GM18519 (cell line): ENCODE measurements at regions not wholly inside any gene's neighbourhood (a gene's known extent, or its start where the extent isn't known, plus 50 kb on each side); places are given as distances from the start of the nearest gene placed in this dataset.
"Not testable (repeated sequence)": the region's sequence is repeated elsewhere in the genome, so short reads cannot be mapped to it uniquely, and the experiment has no call there.

ENCODE experiments used
- ATAC-seq: cut with Tn5 transposase; IDR thresholded peaks from one replicate; pipeline ENCODE4 v1.9.1; 2021; ENCODE audit warnings: mild to moderate bottlenecking, moderate library complexity; ENCODE audit not compliant: unreplicated experiment, low FRiP score

GRCh38 chr2:81483254-81483653 lies 1178.7 kb upstream of the LRRTM1 start:
- ATAC-seq, result no peak

- ATAC-seq, result no peak
These were observed 1177.4 kb upstream of the LRRTM1 start for GRCh38 chr2:81481994-81482368.

- no peak for ATAC-seq
These were observed 1176.9 kb upstream of the LRRTM1 start for GRCh38 chr2:81481242-81481993.

- no peak for ATAC-seq
These were observed 1162.5 kb upstream of the LRRTM1 start for GRCh38 chr2:81467096-81467495.

- ATAC-seq, result no peak
These were observed 1157.9 kb upstream of the LRRTM1 start for GRCh38 chr2:81462420-81462819.

- no peak for ATAC-seq
These were observed 1140.6 kb upstream of the LRRTM1 start for GRCh38 chr2:81445176-81445575.

- no peak for ATAC-seq
These were observed 1133.0 kb upstream of the LRRTM1 start for GRCh38 chr2:81437456-81438000.

GRCh38 chr2:81436256-81436655 lies 1131.7 kb upstream of the LRRTM1 start:
- no peak for ATAC-seq

GRCh38 chr2:81412681-81413080 lies 1108.1 kb upstream of the LRRTM1 start:
- no peak for ATAC-seq

- ATAC-seq, result no peak
These were observed 1099.0 kb upstream of the LRRTM1 start for GRCh38 chr2:81403508-81403907.

- no peak for ATAC-seq
These were observed 1092.0 kb upstream of the LRRTM1 start for GRCh38 chr2:81396417-81397019.

- no peak for ATAC-seq
These were observed 1091.2 kb upstream of the LRRTM1 start for GRCh38 chr2:81395746-81396145.

- ATAC-seq, result no peak
These were observed 1084.7 kb upstream of the LRRTM1 start for GRCh38 chr2:81389203-81389602.

GRCh38 chr2:81363800-81364199 lies 1059.2 kb upstream of the LRRTM1 start:
- no peak for ATAC-seq

- not testable (repeated sequence) for ATAC-seq
These were observed 1057.9 kb upstream of the LRRTM1 start for GRCh38 chr2:81362468-81362867.

GRCh38 chr2:81355436-81355835 lies 1050.9 kb upstream of the LRRTM1 start:
- no peak for ATAC-seq

- no peak for ATAC-seq
These were observed 1029.5 kb upstream of the LRRTM1 start for GRCh38 chr2:81334046-81334445.

- no peak for ATAC-seq
These were observed 1024.4 kb upstream of the LRRTM1 start for GRCh38 chr2:81328968-81329367.

GRCh38 chr2:81327911-81328310 lies 1023.4 kb upstream of the LRRTM1 start:
- ATAC-seq, result no peak

GRCh38 chr2:81324046-81324445 lies 1019.5 kb upstream of the LRRTM1 start:
- ATAC-seq, result no peak

- ATAC-seq, result no peak
These were observed 999.7 kb upstream of the LRRTM1 start for GRCh38 chr2:81304154-81304830.
